Psoas muscle (tissue), 7 donors: ENCODE measurements at regions not wholly inside any gene's neighbourhood (a gene's known extent, or its start where the extent isn't known, plus 50 kb on each side); places are given as distances from the start of the nearest gene placed in this dataset.

ENCODE experiments used
- ATAC-seq, 4 donors: fragments of 200-7000 bp; cut with Tn5 transposase; one replicate each; pipeline ENCODE4 v1.9.1; 2020; ENCODE audit warnings: moderate library complexity in 3 of 4, mild to moderate bottlenecking in 2 of 4
- DNase-seq, 2 donors: peaks; one replicate each; pipeline ENCODE4 v3.0.0-alpha.2; 2020
- H3K27ac ChIP-seq: fragments of 200-600 bp; one replicate; pipeline ENCODE4 v1.8.0; 2022
- H3K27me3 ChIP-seq, 3 donors: fragments of 200-600 bp in 1 of 3; one replicate each; pipeline versions ENCODE4 v1.6.1 to v1.8.0; 2013 to 2022; ENCODE audit warnings: low read length in 2 of 3, mild to moderate bottlenecking in 2 of 3, moderate library complexity in 1 of 3; ENCODE audit not compliant: insufficient read depth in 3 of 3
- H3K36me3 ChIP-seq, 2 donors: fragments of 200-600 bp in 1 of 2; one replicate each; pipeline versions ENCODE4 v1.6.1 to v1.8.0; 2013 to 2022; ENCODE audit warnings: low read depth in 1 of 2, mild to moderate bottlenecking in 1 of 2, moderate library complexity in 1 of 2; ENCODE audit not compliant: insufficient read depth in 1 of 2
- H3K4me1 ChIP-seq: fragments of 200-600 bp; one replicate; pipeline ENCODE4 v1.8.0; 2022
- H3K4me3 ChIP-seq: fragments of 200-600 bp; one replicate; pipeline ENCODE4 v1.8.0; 2022; ENCODE audit warnings: mild to moderate bottlenecking
- H3K9me3 ChIP-seq: fragments of 200-600 bp; one replicate; pipeline ENCODE4 v1.8.0; 2022
- WGBS, 3 donors: extraction: QIAGEN DNeasy Blood & Tissue Kit; methylation state at CpG; one replicate each; pipeline versions ENCODE4 v1.1.6 to v1.1.7; 2013; 5-methylcytosine and 5-hydroxymethylcytosine counted together
- intact Hi-C, 2 donors: fragments of 100-400 bp; cut with DNase I; formaldehyde crosslinking; loops; one replicate each; pipeline versions ENCODE4 v1.11.0 to v1.14.2; 2022
- TF ChIP-seq, protein P1 (sequence below): fragments of 200-600 bp; IDR thresholded peaks from one replicate; pipeline ENCODE4 v1.8.0; 2022; ENCODE audit warnings: antibody characterized with exemption
- donor health status: healthy with polysubstance abuse.
- donor health status: DM: no; HTN: no; CAD: no; lungs with moderate emphysema.
- donor health status: Bipolar disorder and iron deficiency.
- donor health status: healthy.
- donor health status: DM: yes; HTN: yes; CAD: no.
- donor health status: DM: no; HTN: no; CAD: no.
- donor health status: DM: yes; HTN: yes; CAD: no.

DNA sequence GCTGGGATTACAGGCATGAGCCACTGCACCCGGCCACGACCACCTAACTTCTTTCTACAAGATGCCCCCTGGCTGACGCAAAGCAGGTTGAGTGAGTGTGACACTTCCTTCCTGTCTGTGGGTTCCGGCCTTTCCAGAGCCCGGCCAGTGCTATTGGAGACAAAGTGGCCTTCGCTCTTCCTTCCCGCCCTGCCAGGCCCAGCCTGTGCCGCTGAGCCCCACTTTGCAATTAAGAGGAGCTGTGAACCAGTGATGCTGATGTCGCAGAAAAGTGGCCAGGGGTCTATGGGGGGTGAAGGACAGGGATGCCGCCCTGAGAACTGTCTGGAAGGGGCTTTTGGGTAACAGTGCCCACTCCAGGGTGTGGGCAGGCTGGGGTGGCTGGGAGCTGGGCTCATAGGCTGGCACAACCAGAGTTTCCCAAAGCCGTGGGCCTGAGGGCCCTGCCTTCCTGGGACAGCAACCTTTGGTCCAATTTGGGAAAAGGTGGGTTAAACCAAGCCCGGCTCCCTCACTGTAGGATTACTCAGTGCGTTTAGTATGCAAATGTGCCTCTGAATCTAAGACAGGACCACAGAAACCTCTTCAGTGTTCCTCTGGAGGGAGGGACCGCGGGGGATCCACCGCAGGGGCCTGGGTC lies 174.9 kb downstream of the SEC14L1 start:
- no peaks in the 10 kb centered on the region for H3K27me3 ChIP-seq
- peak overlapping the region; percentile 60 for H3K27ac ChIP-seq
- intact Hi-C loops = no loop called here
- no peak for ATAC-seq
- H3K36me3 ChIP-seq = no peaks in the 10 kb centered on the region
- no peak overlapping the region for H3K4me3 ChIP-seq
- no peaks in the 10 kb centered on the region for H3K9me3 ChIP-seq
- TF ChIP-seq, protein P1, sequence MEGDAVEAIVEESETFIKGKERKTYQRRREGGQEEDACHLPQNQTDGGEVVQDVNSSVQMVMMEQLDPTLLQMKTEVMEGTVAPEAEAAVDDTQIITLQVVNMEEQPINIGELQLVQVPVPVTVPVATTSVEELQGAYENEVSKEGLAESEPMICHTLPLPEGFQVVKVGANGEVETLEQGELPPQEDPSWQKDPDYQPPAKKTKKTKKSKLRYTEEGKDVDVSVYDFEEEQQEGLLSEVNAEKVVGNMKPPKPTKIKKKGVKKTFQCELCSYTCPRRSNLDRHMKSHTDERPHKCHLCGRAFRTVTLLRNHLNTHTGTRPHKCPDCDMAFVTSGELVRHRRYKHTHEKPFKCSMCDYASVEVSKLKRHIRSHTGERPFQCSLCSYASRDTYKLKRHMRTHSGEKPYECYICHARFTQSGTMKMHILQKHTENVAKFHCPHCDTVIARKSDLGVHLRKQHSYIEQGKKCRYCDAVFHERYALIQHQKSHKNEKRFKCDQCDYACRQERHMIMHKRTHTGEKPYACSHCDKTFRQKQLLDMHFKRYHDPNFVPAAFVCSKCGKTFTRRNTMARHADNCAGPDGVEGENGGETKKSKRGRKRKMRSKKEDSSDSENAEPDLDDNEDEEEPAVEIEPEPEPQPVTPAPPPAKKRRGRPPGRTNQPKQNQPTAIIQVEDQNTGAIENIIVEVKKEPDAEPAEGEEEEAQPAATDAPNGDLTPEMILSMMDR = no peak
- 79 to 88% (median 79%) methylated on average over 16 of the region's 16 CpGs for WGBS, 3 donors
- DNase-seq = peak in 1 of 2 donors; percentile 56
- H3K4me1 ChIP-seq = peaks cover 25% of the 10 kb centered on the region

DNA sequence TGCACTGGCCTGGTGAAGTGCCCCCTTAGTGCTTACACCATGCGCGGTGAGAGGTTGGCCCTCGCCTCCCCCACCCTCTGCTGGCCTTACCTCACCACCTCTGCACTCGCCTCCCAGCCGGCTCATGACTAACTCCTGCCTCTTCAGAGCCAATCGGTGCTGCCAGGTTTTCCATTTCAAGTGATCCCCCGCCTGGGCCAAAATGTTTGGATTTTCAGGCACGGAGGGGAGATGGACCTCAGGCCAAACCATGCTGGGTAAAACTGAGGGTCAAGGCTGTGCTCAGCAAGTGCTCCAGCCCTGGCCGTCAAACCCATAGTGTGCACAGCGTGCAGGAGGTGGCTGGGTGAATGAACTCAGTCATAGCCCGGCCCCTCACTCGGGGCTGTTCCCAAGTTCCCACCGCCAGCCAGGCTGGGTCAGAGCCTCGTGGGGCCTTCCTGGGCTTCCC lies 175.4 kb downstream of the SEC14L1 start:
- intact Hi-C loops = no loop called here
- TF ChIP-seq, protein P1 = no peak
- WGBS, 3 donors = 56 to 77% (median 64%) methylated on average over 13 to 14 of the region's 14 CpGs
- DNase-seq (peak; percentile 64 to 72), ATAC-seq (peak; percentile 25 to 59 (median 51))
- H3K4me1 ChIP-seq = peaks cover 25% of the 10 kb centered on the region
- H3K36me3 ChIP-seq = no peaks in the 10 kb centered on the region
- no peaks in the 10 kb centered on the region for H3K27me3 ChIP-seq
- no peak overlapping the region for H3K4me3 ChIP-seq
- H3K27ac ChIP-seq = peak overlapping the region; percentile 60
- no peaks in the 10 kb centered on the region for H3K9me3 ChIP-seq

DNA sequence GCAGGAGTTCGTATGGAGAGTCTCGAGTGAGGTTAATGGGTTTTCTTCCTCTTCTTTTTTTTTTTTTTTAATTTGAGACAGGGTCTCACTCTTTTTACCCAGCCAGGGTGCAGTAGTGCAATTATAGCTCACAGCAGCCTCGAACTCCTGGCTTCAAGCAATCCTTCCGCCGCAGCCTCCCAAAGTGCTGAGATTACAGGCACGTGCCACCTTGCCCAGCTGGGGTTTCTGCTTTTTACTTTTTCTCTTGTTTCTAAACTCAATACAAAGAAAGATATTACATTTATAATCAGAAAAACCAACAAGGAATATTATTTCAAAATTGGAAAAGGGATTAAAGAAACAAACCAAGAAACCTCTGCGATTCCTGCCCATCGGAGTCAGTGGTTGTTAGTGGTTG lies 175.9 kb downstream of the SEC14L1 start:
- H3K27me3 ChIP-seq = no peaks in the 10 kb centered on the region
- intact Hi-C loops = no loop called here
- ATAC-seq = no peak
- no peaks in the 10 kb centered on the region for H3K36me3 ChIP-seq
- DNase-seq = no peak
- TF ChIP-seq, protein P1 = no peak
- peaks cover 28% of the 10 kb centered on the region for H3K4me1 ChIP-seq
- 94 to 96% (median 95%) methylated on average over 8 of the region's 8 CpGs for WGBS, 3 donors
- peak overlapping the region; percentile 60 for H3K27ac ChIP-seq
- no peaks in the 10 kb centered on the region for H3K9me3 ChIP-seq
- H3K4me3 ChIP-seq = no peak overlapping the region

DNA sequence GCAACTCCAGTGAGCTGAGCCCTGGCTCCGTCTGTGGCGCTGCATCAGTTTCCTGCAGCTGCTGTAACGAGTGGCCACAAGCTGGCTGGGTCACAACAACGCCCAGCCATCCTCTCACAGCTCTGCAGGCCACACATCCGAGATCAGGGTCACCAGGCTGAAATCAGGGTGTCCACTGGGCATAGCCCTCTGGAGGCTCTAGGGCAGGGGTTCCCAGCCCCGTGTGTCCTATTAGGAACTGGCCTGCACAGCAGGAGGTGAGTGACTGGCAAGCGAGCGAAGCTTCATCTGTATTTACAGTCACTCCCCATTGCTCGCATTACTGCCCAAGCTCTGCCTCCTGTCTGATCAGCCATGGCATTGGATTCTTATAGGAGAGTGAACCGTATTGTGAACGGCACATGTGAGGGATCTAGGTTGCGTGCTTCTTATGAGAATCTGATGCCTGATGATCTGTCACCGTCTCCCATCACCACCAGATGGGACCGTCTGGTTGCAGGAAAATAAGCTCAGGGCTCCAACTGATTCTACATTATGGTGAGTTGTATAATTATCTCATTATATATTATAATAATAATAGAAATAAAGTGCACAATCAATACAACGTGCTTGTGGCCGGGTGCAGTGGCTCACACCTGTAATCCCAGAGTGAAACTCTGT lies 176.5 kb downstream of the SEC14L1 start:
- DNase-seq = peak in 1 of 2 donors; percentile 40

More for the DNA sequence above, 176.5 kb downstream of the SEC14L1 start:
- no peak for ATAC-seq
- Histone ChIP-seq H3K4me3 (no peak overlapping the region), H3K9me3 (no peaks in the 10 kb centered on the region), H3K27ac (no peak overlapping the region), H3K27me3 (no peaks in the 10 kb centered on the region), H3K36me3 (no peaks in the 10 kb centered on the region), H3K4me1 (peaks cover 34% of the 10 kb centered on the region)
- WGBS, 3 donors = 89 to 92% (median 91%) methylated on average over 16 of the region's 16 CpGs
- intact Hi-C loops = no loop called here
- TF ChIP-seq, protein P1 = no peak
